ENCODE measurements at regions not wholly inside any gene's neighbourhood (a gene's known extent, or its start where the extent isn't known, plus 50 kb on each side); places are given as distances from the start of the nearest gene placed in this dataset.

DNA sequence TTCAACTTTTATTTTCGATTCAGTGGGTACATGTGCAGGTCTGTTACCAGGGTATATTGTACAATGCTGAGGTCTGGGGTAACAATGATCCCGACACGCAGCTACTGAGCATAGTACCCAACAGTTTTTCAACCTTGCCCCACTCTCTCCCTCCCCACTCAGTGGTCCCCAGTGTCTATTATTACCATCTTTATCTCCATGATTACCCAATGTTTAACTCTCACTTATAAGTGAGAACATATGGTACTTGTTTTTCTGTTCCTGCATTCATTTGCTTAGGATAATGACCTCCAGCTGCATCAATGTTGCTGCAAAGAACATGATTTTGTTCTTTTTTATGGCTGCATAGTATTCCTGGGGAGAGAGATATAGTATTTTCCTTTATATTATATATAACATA is 75.7 kb upstream of the EPHB3 start:
- no peak overlapping the region for H3K27ac ChIP-seq
- no peak overlapping the region for H3K4me3 ChIP-seq (ENCODE audit: low read depth in 1 of 2, low read length in 1 of 2)
- TF ChIP-seq, protein P1, sequence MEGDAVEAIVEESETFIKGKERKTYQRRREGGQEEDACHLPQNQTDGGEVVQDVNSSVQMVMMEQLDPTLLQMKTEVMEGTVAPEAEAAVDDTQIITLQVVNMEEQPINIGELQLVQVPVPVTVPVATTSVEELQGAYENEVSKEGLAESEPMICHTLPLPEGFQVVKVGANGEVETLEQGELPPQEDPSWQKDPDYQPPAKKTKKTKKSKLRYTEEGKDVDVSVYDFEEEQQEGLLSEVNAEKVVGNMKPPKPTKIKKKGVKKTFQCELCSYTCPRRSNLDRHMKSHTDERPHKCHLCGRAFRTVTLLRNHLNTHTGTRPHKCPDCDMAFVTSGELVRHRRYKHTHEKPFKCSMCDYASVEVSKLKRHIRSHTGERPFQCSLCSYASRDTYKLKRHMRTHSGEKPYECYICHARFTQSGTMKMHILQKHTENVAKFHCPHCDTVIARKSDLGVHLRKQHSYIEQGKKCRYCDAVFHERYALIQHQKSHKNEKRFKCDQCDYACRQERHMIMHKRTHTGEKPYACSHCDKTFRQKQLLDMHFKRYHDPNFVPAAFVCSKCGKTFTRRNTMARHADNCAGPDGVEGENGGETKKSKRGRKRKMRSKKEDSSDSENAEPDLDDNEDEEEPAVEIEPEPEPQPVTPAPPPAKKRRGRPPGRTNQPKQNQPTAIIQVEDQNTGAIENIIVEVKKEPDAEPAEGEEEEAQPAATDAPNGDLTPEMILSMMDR (IDR thresholded peaks at IDR 0.05): no peak
- no peaks in the 10 kb centered on the region for H3K36me3 ChIP-seq
- H3K27me3 ChIP-seq: peaks cover 15% of the 10 kb centered on the region
- no peaks in the 10 kb centered on the region for H3K9me3 ChIP-seq
- no peaks in the 10 kb centered on the region for H3K4me1 ChIP-seq (ENCODE audit: control insufficient read depth in 1 of 2, insufficient read depth in 1 of 2, low read depth in 1 of 2, low read length in 1 of 2)

DNA sequence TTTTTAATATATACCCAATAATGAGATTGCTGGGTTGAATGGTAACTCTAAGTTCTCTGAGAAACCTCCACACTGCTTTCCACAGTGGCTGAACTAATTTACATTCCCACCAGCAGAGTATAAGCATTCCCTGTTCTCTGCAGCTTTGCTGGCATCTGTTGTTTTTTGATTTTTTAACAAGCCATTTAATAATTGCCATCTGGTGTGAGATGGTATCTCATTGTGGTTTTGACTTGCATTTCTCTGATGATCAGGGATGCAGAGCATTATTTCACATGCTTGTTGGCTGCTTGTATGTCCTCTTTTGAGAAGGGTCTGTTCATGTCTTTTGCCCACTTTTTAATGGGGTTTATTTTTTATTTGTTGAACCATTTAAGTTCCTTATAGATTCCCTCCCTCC is 75.0 kb upstream of the EPHB3 start:
- Histone ChIP-seq H3K4me1 (ENCODE audit: control insufficient read depth in 1 of 2, insufficient read depth in 1 of 2, low read depth in 1 of 2, low read length in 1 of 2) (no peaks in the 10 kb centered on the region), H3K27ac (no peak overlapping the region), H3K9me3 (no peaks in the 10 kb centered on the region), H3K27me3 (peaks cover 20% of the 10 kb centered on the region), H3K4me3 (ENCODE audit: low read depth in 1 of 2, low read length in 1 of 2) (no peak overlapping the region), H3K36me3 (no peaks in the 10 kb centered on the region)
- TF ChIP-seq, protein P1 (IDR thresholded peaks at IDR 0.05): no peak

- H3K27ac ChIP-seq: no peak overlapping the region
- peaks cover 20% of the 10 kb centered on the region for H3K27me3 ChIP-seq
- H3K4me1 ChIP-seq (ENCODE audit: control insufficient read depth in 1 of 2, insufficient read depth in 1 of 2, low read depth in 1 of 2, low read length in 1 of 2): peaks cover 14 to 15% of the 10 kb centered on the region in 2 experiments
- TF ChIP-seq, protein P1 (IDR thresholded peaks at IDR 0.05): no peak
- H3K4me3 ChIP-seq (ENCODE audit: low read depth in 1 of 2, low read length in 1 of 2): no peak overlapping the region
- no peaks in the 10 kb centered on the region for H3K36me3 ChIP-seq
- no peaks in the 10 kb centered on the region for H3K9me3 ChIP-seq
Observed at GRCh38 chr3:184488577-184488976, 73.0 kb upstream of the EPHB3 start.

DNA sequence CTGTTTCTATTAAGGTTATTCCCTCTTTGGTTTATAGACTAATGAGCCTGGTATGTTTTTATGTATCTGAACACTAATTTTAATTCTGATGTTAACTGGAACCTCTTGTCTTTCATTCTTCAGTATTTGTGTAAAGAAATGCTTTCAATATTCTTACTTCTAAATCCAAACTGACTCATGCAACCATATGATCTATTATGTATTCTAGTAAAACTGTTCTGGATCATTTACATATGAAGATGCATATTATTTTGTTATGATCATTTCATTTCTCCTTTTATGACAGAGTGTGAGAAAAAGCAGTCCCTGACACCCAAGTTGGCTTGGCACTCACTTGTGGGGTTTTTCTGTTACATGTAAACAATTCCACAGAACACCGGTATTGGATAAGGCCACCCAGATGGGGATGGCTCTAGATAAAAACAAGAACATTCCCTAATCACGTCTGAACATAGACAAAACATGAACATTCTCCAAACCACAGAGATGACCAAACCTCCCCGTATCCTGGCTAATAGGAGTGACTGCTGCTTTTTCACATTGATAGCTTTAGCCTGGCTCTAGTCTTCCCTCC is 72.2 kb upstream of the EPHB3 start:
- Histone ChIP-seq H3K27me3 (peaks cover 20% of the 10 kb centered on the region), H3K36me3 (no peaks in the 10 kb centered on the region), H3K4me3 (ENCODE audit: low read depth in 1 of 2, low read length in 1 of 2) (no peak overlapping the region), H3K4me1 (ENCODE audit: control insufficient read depth in 1 of 2, insufficient read depth in 1 of 2, low read depth in 1 of 2, low read length in 1 of 2) (peaks cover 22 to 23% of the 10 kb centered on the region in 2 experiments), H3K27ac (no peak overlapping the region), H3K9me3 (no peaks in the 10 kb centered on the region)
- TF ChIP-seq, protein P1 (IDR thresholded peaks at IDR 0.05): no peak

DNA sequence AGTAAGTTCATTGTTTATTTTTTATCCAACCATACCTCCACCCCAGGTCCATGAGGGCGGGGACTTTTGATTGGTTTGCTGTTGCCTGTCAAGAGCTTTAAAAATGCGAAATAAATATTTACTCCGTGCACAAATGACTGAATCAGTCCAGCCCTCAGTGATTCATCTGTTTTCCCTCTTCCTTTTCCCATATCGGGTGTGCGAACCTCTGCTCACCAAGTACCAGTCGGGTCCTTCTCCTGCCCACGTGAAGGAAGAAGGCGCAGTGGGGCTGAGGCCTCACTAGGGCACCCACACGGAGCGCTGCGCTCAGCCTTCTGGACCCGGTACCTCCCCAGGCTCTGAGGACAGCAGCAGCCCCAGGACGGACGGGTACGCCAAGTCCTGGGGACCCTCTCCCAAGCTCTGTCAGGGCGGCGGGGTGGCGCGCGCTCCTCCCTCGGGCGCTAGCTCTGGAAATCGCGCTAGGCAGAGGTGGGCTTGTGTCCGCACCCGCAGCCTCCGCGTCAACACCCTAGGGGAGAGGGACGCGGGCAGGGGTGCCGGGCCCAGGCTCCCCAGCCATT is 70.5 kb upstream of the EPHB3 start:
- no peak overlapping the region for H3K27ac ChIP-seq

More for the DNA sequence above, 70.5 kb upstream of the EPHB3 start:
- TF ChIP-seq, protein P1 (IDR thresholded peaks at IDR 0.05): no peak
- Histone ChIP-seq H3K4me3 (ENCODE audit: low read depth in 1 of 2, low read length in 1 of 2) (no peak overlapping the region), H3K36me3 (no peaks in the 10 kb centered on the region), H3K4me1 (ENCODE audit: control insufficient read depth in 1 of 2, insufficient read depth in 1 of 2, low read depth in 1 of 2, low read length in 1 of 2) (peaks cover 23% of the 10 kb centered on the region in 2 experiments), H3K9me3 (no peaks in the 10 kb centered on the region), H3K27me3 (peaks cover 20% of the 10 kb centered on the region)

Data from neutrophil (primary cell).